ENCODE measurements at regions not wholly inside any gene's neighbourhood (a gene's known extent, or its start where the extent isn't known, plus 50 kb on each side); places are given as distances from the start of the nearest gene placed in this dataset.

DNA sequence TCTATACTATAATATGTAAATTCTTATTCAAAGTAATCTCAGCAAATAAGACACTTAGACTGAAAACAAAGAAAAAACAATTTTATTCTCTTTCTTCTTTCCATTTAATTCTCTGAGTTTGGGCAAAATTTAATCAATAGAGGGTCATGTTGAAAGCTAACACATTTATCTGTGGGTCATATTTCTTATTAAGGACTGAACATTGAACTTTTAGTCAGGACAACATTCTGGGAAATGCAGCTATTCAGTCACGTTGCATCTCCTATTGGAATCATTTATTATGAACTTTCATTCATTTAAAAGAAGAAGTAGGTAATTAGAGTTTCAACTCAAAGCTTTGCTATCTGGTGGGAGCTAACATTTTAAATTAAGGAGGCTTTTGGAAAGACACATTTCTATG is 372.5 kb downstream of the MAN2A1 start (continued):
- no peak for TF ChIP-seq TAF7 (optimal IDR thresholded peaks at IDR 0.05; ENCODE audit: borderline replicate concordance, low read depth, low read length)
